ENCODE measurements at regions not wholly inside any gene's neighbourhood (a gene's known extent, or its start where the extent isn't known, plus 50 kb on each side); places are given as distances from the start of the nearest gene placed in this dataset.
A peak's percentile ranks its signal among the peaks of the same experiment; 100 is the strongest.

- TF ChIP-seq WHSC1 (IDR thresholded peaks at IDR 0.05; ENCODE audit: low read length) (no peak), POLR2AphosphoS2 (IDR thresholded peaks at IDR 0.05; ENCODE audit: low read length) (no peak), NFE2L1 (tag; IDR thresholded peaks at IDR 0.05; ENCODE audit: borderline replicate concordance, low read depth) (peak; percentile 20; the same call in 1 of the 2 replicates), SMARCA4 (IDR thresholded peaks at IDR 0.05) (0 out of 2 replicates have a peak, but pooled peaks have one; percentile 34), MAFG (tag; conservative IDR thresholded peaks at IDR 0.05) (peak; percentile 82), E2F6 (IDR thresholded peaks at IDR 0.05; ENCODE audit: borderline replicate concordance in 1 of 2, extremely low read depth in 1 of 2, insufficient read depth in 1 of 2, insufficient read length in 1 of 2, low read depth in 1 of 2, low read length in 1 of 2, poor library complexity in 1 of 2, severe bottlenecking in 1 of 2) (peak in 1 of 2 experiments; percentile 81), JUND (IDR thresholded peaks at IDR 0.05; ENCODE audit: borderline replicate concordance, low read depth, low read length) (peak; percentile 86), JUND (tag; IDR thresholded peaks at IDR 0.05; ENCODE audit: borderline replicate concordance, low read depth, low read length) (peak; percentile 86; the same call in 2 of the 3 replicates)
Observed at GRCh38 chr21:31509194-31510017, 150.1 kb upstream of the SOD1 start (continued).

GRCh38 chr21:31505975-31506374, 153.5 kb upstream of the SOD1 start:
- no peak for DNase-seq (ENCODE audit: extremely low read depth in 1 of 4, low spot score in 3 of 4)
- CTCF ChIA-PET (ENCODE audit: low intra/inter-chr PET ratio) = no interaction called here
- in situ Hi-C loops (cut with MboI) (no loop called here), intact Hi-C loops (cut with micrococcal nuclease) (no loop called here)
- no TSS peak for BruUV-seq (replicated peaks)
- Histone ChIP-seq H3K79me2 (ENCODE audit: control insufficient read depth, insufficient read depth, low read length) (no peaks in the 10 kb centered on the region), H3K9ac (ENCODE audit: insufficient read depth in 1 of 2, low read depth in 2 of 2, low read length in 2 of 2) (no peak overlapping the region), H3K4me3 (no peak overlapping the region), H3K27ac (ENCODE audit: extremely low read depth, low read depth, low read length) (no peak overlapping the region), H3K4me2 (ENCODE audit: insufficient read depth, low read length) (no peak overlapping the region), H3K9me3 (replicated peaks; ENCODE audit: control insufficient read depth, insufficient read depth, low read depth, low read length) (no peaks in the 10 kb centered on the region), H3K9me1 (ENCODE audit: control insufficient read depth, insufficient read depth, low read length) (no peaks in the 10 kb centered on the region), H4K20me1 (replicated peaks; ENCODE audit: control insufficient read depth, insufficient read depth, low read length) (0 out of 2 replicates have a peak, but pooled peaks cover 6% of the 10 kb centered on the region), H3K27me3 (ENCODE audit: control insufficient read depth in 2 of 2, insufficient read depth in 2 of 2, low read length in 2 of 2) (peaks cover 3 to 33% of the 10 kb centered on the region in 2 experiments), H3K36me3 (ENCODE audit: control insufficient read depth, insufficient read depth, low read length) (no peaks in the 10 kb centered on the region), H2AFZ (ENCODE audit: low read depth, low read length) (no peak overlapping the region), H3K4me1 (replicated peaks in 1 of 2; ENCODE audit: control insufficient read depth in 2 of 2, insufficient read depth in 2 of 2, low read length in 2 of 2) (peaks cover 0 to 3% of the 10 kb centered on the region in 2 experiments; a peak in 3 of 5 replicates)
- TF ChIP-seq ESRRA (IDR thresholded peaks at IDR 0.05; ENCODE audit: borderline replicate concordance, low read depth) = no peak
- TF ChIP-seq ZNF696 (CRISPR knock-in tag; conservative IDR thresholded peaks at IDR 0.05) = no peak
- no peak for TF ChIP-seq SMARCA4 (IDR thresholded peaks at IDR 0.05)
- no peak for TF ChIP-seq HEY1 (CRISPR knock-in tag; IDR thresholded peaks at IDR 0.05; ENCODE audit: borderline replicate concordance)
- no peak for TF ChIP-seq HIVEP1 (CRISPR knock-in tag; IDR thresholded peaks at IDR 0.05)
- TF ChIP-seq ZNF785 (CRISPR knock-in tag; IDR thresholded peaks at IDR 0.05) = no peak
- no peak for TF ChIP-seq KAT2B (IDR thresholded peaks at IDR 0.05; ENCODE audit: low read depth, low read length)
- TF ChIP-seq YBX1 (IDR thresholded peaks at IDR 0.05) = no peak
- TF ChIP-seq TCF15 (CRISPR knock-in tag; IDR thresholded peaks at IDR 0.05) = no peak
- TF ChIP-seq SPI1 (IDR thresholded peaks at IDR 0.05; ENCODE audit: borderline replicate concordance, low read depth, low read length) = no peak
- no peak for TF ChIP-seq HDAC8 (tag; IDR thresholded peaks at IDR 0.05)
- no peak for TF ChIP-seq SETDB1 (IDR thresholded peaks at IDR 0.05; ENCODE audit: low read length)
- TF ChIP-seq RBM14 (IDR thresholded peaks at IDR 0.05; ENCODE audit: borderline replicate concordance, insufficient read depth, low read depth, low read length) = no peak
- no peak for TF ChIP-seq BCL6 (CRISPR knock-in tag; IDR thresholded peaks at IDR 0.05)
- TF ChIP-seq SOX6 (IDR thresholded peaks at IDR 0.05) = no peak
- no peak for FAIRE-seq
- POLR2A ChIA-PET = no interaction called here
- 0% methylated on average over 5 of the region's 7 CpGs for WGBS (ENCODE audit: insufficient coverage, low coverage, missing lambda C conversion rate)
- ATAC-seq = no peak
